H1 (cell line): ENCODE measurements at regions not wholly inside any gene's neighbourhood (a gene's known extent, or its start where the extent isn't known, plus 50 kb on each side); places are given as distances from the start of the nearest gene placed in this dataset.

Source experiments
- ATF3 ChIP-seq: IDR thresholded peaks from 2 replicates; pipeline ENCODE4 v1.6.1; 2011; ENCODE audit warnings: low read depth, mild to moderate bottlenecking, low read length; ENCODE audit not compliant: insufficient read depth
- BRCA1 ChIP-seq: IDR thresholded peaks from 2 replicates; pipeline ENCODE4 v1.6.1; 2012; ENCODE audit warnings: low read depth, low read length, improper control_type of control experiment
- CEBPB ChIP-seq: IDR thresholded peaks from 2 replicates; pipeline ENCODE4 v1.6.1; 2012; ENCODE audit warnings: low read depth, low read length
- CHD1 ChIP-seq: IDR thresholded peaks from 2 replicates; pipeline ENCODE4 v1.6.1; 2012; ENCODE audit warnings: low read depth, low read length, improper control_type of control experiment
- CTCF ChIP-seq, 3 experiments: IDR thresholded peaks; 1 replicate in 2 of 3; 2 replicates in 1 of 3; pipeline versions ENCODE4 v1.5.1 to v1.6.1; 2011; ENCODE audit warnings: low read length in 3 of 3, mild to moderate bottlenecking in 3 of 3, inconsistent platforms in 2 of 3, low read depth in 1 of 3, moderate library complexity in 1 of 3; ENCODE audit not compliant: insufficient read depth in 1 of 3; ENCODE audit errors: control extremely low read depth in 1 of 3
- EP300 ChIP-seq, 2 experiments: IDR thresholded peaks; 1 replicate in 1 of 2; 2 replicates in 1 of 2; pipeline ENCODE4 v1.6.1; 2011 to 2012; ENCODE audit warnings: low read depth in 2 of 2, low read length in 2 of 2, mild to moderate bottlenecking in 2 of 2, borderline replicate concordance in 1 of 2, inconsistent platforms in 1 of 2, moderate library complexity in 1 of 2
- EZH2 ChIP-seq: fragments of 200-600 bp; sonication (generic); IDR thresholded peaks from 2 replicates; pipeline ENCODE4 v1.7.1; 2012; ENCODE audit warnings: low read depth, mild to moderate bottlenecking, moderate library complexity, low read length, inconsistent platforms; ENCODE audit not compliant: severe bottlenecking
- MAX ChIP-seq: IDR thresholded peaks from 2 replicates; pipeline ENCODE4 v1.6.1; 2012; ENCODE audit warnings: inconsistent platforms
- POLR2A ChIP-seq, 2 experiments: IDR thresholded peaks; 1 replicate in 1 of 2; 2 replicates in 1 of 2; pipeline ENCODE4 v1.6.1; 2011; ENCODE audit warnings: low read depth in 2 of 2, low read length in 2 of 2, mild to moderate bottlenecking in 2 of 2; ENCODE audit errors: control extremely low read depth in 1 of 2
- POLR2AphosphoS5 ChIP-seq: IDR thresholded peaks from 2 replicates; pipeline ENCODE4 v1.6.1; 2011; ENCODE audit warnings: low read depth, low read length
- SIN3A ChIP-seq, 2 experiments: IDR thresholded peaks in 1 of 2; conservative IDR thresholded peaks in 1 of 2; 2 replicates each; pipeline ENCODE4 v1.6.1; 2011 to 2012; ENCODE audit warnings: low read length in 2 of 2, improper control_type of control experiment in 1 of 2, low read depth in 1 of 2, mild to moderate bottlenecking in 1 of 2
- SP2 ChIP-seq: IDR thresholded peaks from 2 replicates; pipeline ENCODE4 v1.6.1; 2012; ENCODE audit warnings: mild to moderate bottlenecking, low read length, inconsistent platforms
- TEAD4 ChIP-seq: IDR thresholded peaks from 2 replicates; pipeline ENCODE4 v1.6.1; 2012; ENCODE audit warnings: low read depth, low read length, inconsistent platforms, mixed read lengths
- USF2 ChIP-seq: IDR thresholded peaks from 2 replicates; pipeline ENCODE4 v1.6.1; 2011; ENCODE audit warnings: low read length, improper control_type of control experiment

- TF ChIP-seq SP2 (no peak), CTCF (IDR thresholded peaks at IDR 0.05; ENCODE audit: control extremely low read depth in 1 of 3, insufficient read depth in 1 of 3, low read depth in 1 of 3, low read length in 3 of 3) (no peak), POLR2AphosphoS5 (no peak), POLR2A (IDR thresholded peaks at IDR 0.05; ENCODE audit: control extremely low read depth in 1 of 2, low read depth in 2 of 2, low read length in 2 of 2) (no peak), BRCA1 (no peak), ATF3 (no peak), EP300 (IDR thresholded peaks at IDR 0.05; ENCODE audit: borderline replicate concordance in 1 of 2, low read depth in 2 of 2, low read length in 2 of 2) (no peak), MAX (no peak), CHD1 (no peak), USF2 (no peak), SIN3A (conservative IDR thresholded peaks at IDR 0.05 in 1 of 2, IDR thresholded peaks at IDR 0.05 in 1 of 2; ENCODE audit: low read depth in 1 of 2, low read length in 2 of 2) (no peak), EZH2 (no peak), CEBPB (no peak), TEAD4 (no peak)
Observed at GRCh38 chr3:106683953-106684620, 693.2 kb upstream of the CCDC54 start.
